Spinal cord (tissue), 9 donors: ENCODE measurements at regions not wholly inside any gene's neighbourhood (a gene's known extent, or its start where the extent isn't known, plus 50 kb on each side); places are given as distances from the start of the nearest gene placed in this dataset.

Source experiments
- DNase-seq, 6 donors: peaks; one replicate each; pipeline versions ENCODE4 v3.0.0 to v3.0.0-alpha.2; 2013 to 2015; ENCODE audit warnings: low spot score in 6 of 6, low read depth in 4 of 6
- H3K27ac ChIP-seq: one replicate; pipeline ENCODE4 v1.5.1; 2013; ENCODE audit warnings: low read depth, low read length, control low read depth
- H3K27me3 ChIP-seq: one replicate; pipeline ENCODE4 v1.6.1; 2013; ENCODE audit warnings: low read length; ENCODE audit not compliant: control insufficient read depth, insufficient read depth
- H3K36me3 ChIP-seq: one replicate; pipeline ENCODE4 v1.6.1; 2013; ENCODE audit warnings: low read length; ENCODE audit not compliant: control insufficient read depth, insufficient read depth
- H3K4me1 ChIP-seq: one replicate; pipeline ENCODE4 v1.6.1; 2013; ENCODE audit warnings: low read length; ENCODE audit not compliant: control insufficient read depth, insufficient read depth
- H3K4me3 ChIP-seq: one replicate; pipeline ENCODE4 v1.5.1; 2013; ENCODE audit warnings: low read depth, low read length, control low read depth
- H3K9me3 ChIP-seq: one replicate; pipeline ENCODE4 v1.6.1; 2013; ENCODE audit warnings: low read length; ENCODE audit not compliant: control insufficient read depth, insufficient read depth
- WGBS: methylation state at CpG from one replicate; pipeline ENCODE4 v1.1.5; 2013; ENCODE audit warnings: missing lambda C conversion rate; ENCODE audit not compliant: insufficient coverage; 5-methylcytosine and 5-hydroxymethylcytosine counted together
- donor health status: healthy.

DNA sequence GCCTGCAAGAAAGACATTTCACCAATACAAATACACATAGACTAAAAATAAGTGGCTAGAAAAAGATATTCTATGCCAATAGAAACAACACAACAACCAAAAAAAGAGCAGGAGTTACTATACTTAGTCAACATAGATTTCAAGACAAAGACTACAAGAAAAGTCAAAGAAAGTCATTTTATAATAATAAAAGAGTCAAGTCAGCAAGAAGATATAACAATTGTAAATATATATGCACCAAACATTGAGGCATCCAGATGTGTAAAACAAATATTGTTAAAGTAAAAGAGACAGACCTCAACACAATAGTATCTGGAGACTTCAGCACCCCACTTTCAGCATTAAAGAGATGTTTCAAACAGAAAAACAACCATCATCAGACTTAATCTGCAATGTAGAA is 104.6 kb downstream of the AMY1C start:
- no peaks in the 10 kb centered on the region for H3K9me3 ChIP-seq
- no peak for DNase-seq
- H3K4me3 ChIP-seq: no peak overlapping the region
- H3K4me1 ChIP-seq: no peaks in the 10 kb centered on the region
- H3K36me3 ChIP-seq: no peaks in the 10 kb centered on the region
- H3K27me3 ChIP-seq: no peaks in the 10 kb centered on the region
- H3K27ac ChIP-seq: no peak overlapping the region

DNA sequence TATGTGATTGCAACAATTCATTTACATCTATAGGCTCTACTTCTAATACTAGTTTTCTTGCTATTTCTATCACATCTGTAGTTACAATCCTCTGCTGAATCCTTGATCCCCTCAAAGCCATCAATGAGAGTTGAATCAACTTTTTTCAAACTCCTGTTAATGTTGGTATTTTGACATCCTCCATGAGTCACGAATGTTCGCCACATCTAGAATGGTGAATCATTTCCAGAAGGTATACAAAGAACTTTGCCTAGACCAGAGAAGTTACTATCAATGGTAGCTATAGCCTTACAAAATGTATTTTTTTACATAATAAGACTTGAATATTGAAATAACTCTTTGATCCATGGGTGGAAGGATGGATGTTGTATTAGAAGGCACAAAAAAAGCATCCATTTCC is 110.0 kb downstream of the AMY1C start:
- Histone ChIP-seq H3K9me3 (no peaks in the 10 kb centered on the region), H3K27me3 (no peaks in the 10 kb centered on the region), H3K4me3 (no peak overlapping the region), H3K4me1 (no peaks in the 10 kb centered on the region), H3K27ac (no peak overlapping the region), H3K36me3 (no peaks in the 10 kb centered on the region)
- WGBS: no CpG with 5 or more reads among the region's 2 CpGs
- no peak for DNase-seq

DNA sequence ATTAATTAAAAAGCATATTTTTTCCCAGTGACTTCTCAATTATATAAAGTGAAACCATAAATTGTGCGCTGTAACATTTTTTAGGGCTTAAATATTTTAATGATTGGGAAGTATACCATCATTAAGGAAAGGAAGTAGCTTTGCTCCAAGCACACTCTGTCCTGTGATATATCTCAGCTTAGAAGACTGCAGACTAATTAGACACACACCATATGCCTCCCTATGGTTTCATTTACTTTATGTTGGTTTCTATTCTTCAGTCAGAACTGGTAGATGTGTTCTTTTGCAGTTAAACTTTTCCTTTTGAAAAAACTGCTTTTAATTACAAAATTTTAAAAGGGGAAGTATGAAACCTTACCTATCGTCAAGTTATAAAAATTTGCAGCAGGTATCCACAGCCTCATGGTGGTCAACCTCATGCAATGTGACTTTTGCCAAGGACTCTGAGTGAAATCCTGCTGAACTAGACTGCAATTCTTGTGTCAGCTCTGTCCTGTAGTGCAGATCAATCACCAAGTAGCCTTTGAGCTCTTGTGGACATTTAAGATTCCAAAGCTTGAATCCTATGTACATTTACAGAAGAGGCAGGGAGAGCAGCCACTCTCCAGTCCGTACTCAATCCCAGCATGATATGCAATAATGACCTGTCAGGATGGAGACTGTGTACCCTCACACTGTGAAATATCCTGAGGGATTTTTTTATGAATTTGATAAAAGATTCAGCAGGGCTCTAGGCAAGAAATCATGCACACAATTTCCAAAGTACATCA is 149.1 kb downstream of the AMY1C start:
- no peaks in the 10 kb centered on the region for H3K27me3 ChIP-seq
- no peaks in the 10 kb centered on the region for H3K9me3 ChIP-seq
- H3K4me1 ChIP-seq: no peaks in the 10 kb centered on the region
- DNase-seq: peak in 2 of 6 donors; percentile 8 to 64
- no peak overlapping the region for H3K4me3 ChIP-seq
- H3K27ac ChIP-seq: no peak overlapping the region
- H3K36me3 ChIP-seq: no peaks in the 10 kb centered on the region
- 100% methylated on average over 1 of the region's 3 CpGs for WGBS

DNA sequence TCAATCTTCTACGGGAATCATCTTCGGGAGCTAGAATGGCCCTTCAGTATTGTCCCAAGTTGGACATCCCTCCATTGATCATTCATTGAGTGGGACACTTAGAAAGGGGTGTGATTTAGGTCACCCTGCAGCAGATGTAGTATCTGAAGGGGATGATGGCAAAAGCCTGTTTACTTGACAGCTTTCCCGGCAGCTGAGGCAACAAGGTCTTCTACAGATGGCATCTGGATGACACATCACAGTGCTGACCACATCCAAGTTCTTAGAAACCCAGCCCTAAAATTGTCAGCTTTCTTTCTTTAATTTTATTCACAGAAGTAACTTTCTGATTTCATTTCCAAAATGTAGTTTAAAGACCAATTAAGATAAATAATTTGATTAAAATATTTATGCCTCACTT is 150.3 kb downstream of the AMY1C start:
- Histone ChIP-seq H3K27ac (no peak overlapping the region), H3K27me3 (no peaks in the 10 kb centered on the region), H3K9me3 (no peaks in the 10 kb centered on the region), H3K4me3 (no peak overlapping the region), H3K4me1 (no peaks in the 10 kb centered on the region), H3K36me3 (no peaks in the 10 kb centered on the region)
- no peak for DNase-seq
- 86% methylated on average over 1 of the region's 3 CpGs for WGBS

DNA sequence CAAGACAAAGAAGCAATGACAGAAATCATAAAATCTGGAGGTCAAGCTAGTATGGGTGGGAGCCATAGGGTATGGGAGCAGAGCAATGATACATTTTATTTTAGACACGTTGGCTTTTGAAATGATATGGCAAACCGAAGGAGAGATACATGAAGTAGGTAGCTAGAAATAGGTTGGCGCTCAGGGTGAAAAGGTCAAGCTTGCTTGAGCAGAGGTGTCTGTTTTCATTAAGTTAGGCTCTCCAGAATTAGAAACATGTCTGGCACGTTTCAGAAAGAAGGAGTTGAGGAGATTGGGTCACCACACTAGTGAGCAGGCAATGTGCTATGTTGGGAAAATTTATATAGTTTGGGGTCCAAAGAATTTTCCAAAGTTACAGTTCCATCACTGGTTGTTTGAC is 151.4 kb downstream of the AMY1C start:
- H3K36me3 ChIP-seq: no peaks in the 10 kb centered on the region
- no peak for DNase-seq

DNA sequence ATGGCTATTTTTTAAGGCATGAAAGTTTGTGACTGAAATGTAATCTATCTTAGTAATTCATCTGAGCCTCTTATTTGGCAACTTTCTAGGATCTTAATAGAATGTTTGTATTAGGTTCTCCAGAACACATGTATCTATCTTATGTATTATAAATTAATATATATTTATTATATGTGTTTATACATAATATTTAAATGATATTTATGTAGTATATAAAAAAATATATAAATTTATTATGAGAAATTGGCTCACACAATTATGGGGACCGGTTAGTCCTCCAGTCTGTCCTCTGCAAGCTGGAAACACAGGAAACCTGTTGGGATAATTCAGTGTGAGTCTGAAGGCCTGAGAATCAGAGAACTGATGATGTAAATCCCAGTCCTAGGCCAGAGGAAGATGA is 155.7 kb downstream of the AMY1C start:
- Histone ChIP-seq H3K4me1 (no peaks in the 10 kb centered on the region), H3K4me3 (no peak overlapping the region), H3K36me3 (no peaks in the 10 kb centered on the region), H3K27ac (no peak overlapping the region), H3K9me3 (no peaks in the 10 kb centered on the region), H3K27me3 (no peaks in the 10 kb centered on the region)
- DNase-seq: no peak
- 100% methylated on average over 1 of the region's 1 CpG for WGBS

More for the DNA sequence above, 151.4 kb downstream of the AMY1C start:
- Histone ChIP-seq H3K4me3 (no peak overlapping the region), H3K27me3 (no peaks in the 10 kb centered on the region), H3K27ac (no peak overlapping the region), H3K4me1 (no peaks in the 10 kb centered on the region), H3K9me3 (no peaks in the 10 kb centered on the region)
- 83% methylated on average over 3 of the region's 4 CpGs for WGBS

DNA sequence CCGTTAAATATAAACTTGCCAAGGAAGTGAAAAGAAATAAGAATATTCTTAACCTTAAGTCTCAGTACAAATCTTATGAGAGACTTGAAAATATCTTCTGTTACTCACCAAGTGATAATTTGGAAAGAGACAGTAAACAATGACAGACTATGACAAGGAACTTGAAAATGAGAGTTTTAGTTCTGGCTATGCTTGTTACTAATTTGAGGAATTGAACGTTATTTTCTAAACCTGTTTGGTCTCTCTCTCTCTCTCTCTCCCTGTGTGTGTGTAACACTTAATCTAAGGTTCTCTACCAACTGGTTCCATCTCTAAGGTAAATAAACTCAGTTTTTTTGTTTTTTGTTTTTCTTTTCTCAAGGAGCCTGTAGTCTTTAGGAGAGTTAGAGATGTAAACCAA is 161.8 kb downstream of the AMY1C start:
- Histone ChIP-seq H3K27ac (no peak overlapping the region), H3K4me3 (no peak overlapping the region), H3K27me3 (no peaks in the 10 kb centered on the region), H3K4me1 (no peaks in the 10 kb centered on the region), H3K9me3 (no peaks in the 10 kb centered on the region), H3K36me3 (no peaks in the 10 kb centered on the region)
- no peak for DNase-seq
- no CpG with 5 or more reads among the region's 2 CpGs for WGBS

DNA sequence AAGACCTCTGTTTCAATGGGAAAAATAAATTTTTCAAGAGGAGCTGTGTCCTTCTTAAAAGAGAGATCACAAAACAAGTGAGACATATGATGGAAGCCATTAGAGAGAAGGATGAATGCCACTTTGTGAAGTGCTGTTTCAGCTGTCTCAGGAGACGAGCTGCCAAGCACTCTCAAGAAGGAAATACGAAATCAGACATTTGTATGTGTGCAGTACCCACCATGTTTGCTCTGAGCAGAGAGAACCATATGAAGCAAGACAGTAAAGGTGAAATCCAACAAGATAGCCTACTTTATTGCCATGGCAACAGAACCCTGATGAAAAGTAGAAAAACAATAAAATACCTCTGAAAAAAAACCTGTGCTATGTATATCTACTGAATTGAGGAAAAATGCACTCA is 168.1 kb downstream of the AMY1C start:
- DNase-seq: peak in 2 of 6 donors; percentile 22 to 75
- Histone ChIP-seq H3K27me3 (no peaks in the 10 kb centered on the region), H3K36me3 (no peaks in the 10 kb centered on the region), H3K4me3 (no peak overlapping the region), H3K4me1 (no peaks in the 10 kb centered on the region), H3K9me3 (no peaks in the 10 kb centered on the region), H3K27ac (no peak overlapping the region)
- WGBS: 17% methylated on average over 2 of the region's 2 CpGs

DNA sequence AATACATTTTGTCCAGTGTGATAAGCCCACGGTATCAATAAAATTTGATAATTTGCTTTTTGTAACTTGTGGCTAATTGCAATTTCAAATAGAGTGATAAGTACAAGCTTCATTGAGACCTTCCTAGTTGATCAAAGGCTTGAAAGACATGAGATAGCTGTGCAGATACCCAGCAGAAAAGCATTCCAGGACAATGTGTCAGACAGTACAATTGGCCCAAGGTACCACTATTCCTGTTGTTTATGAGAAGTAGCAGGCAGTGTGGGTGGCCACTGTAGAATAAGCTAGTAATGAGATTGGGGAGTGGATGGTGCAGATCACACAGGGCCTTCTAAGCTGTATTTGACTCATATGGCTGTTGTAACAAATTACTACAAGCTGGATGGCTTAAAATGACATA is 182.2 kb downstream of the AMY1C start:
- no peak for DNase-seq
- Histone ChIP-seq H3K27me3 (no peaks in the 10 kb centered on the region), H3K36me3 (no peaks in the 10 kb centered on the region), H3K27ac (no peak overlapping the region), H3K4me1 (no peaks in the 10 kb centered on the region), H3K9me3 (peaks cover 1% of the 10 kb centered on the region), H3K4me3 (no peak overlapping the region)
- WGBS: no CpG with 5 or more reads among the region's 1 CpG

DNA sequence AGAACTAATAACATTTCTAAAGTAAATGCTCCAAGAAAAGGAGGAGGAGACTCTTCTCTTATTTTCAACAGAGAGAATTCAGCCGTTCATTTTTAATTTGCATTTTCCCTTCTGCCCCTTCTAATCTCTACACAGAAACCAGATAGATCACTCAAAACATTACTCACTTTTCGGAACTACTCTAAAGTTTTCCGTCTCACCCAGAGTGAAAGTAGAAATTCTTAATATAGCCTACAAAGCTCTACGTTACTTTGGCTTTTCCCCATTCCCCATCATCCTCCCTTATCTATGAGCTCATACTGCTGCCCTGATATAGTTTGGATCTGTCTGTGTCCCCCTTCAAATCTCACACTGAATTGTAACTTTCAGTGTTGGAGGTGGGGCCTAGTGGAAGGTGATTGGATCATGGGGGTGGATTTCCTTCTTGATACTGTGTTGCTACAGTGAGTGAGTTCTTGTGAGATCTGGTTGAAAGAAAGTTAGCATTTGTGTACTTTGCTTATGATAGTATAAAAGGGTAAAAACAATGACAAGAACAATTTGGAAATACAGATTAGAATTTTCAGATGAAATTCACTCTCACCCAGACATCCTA is 188.2 kb downstream of the AMY1C start:
- H3K4me3 ChIP-seq: no peak overlapping the region
- H3K36me3 ChIP-seq: no peaks in the 10 kb centered on the region
- WGBS: 83% methylated on average over 1 of the region's 4 CpGs
- no peaks in the 10 kb centered on the region for H3K9me3 ChIP-seq
- H3K4me1 ChIP-seq: no peaks in the 10 kb centered on the region
- no peaks in the 10 kb centered on the region for H3K27me3 ChIP-seq
- no peak overlapping the region for H3K27ac ChIP-seq
- DNase-seq: no peak
